GM23248 (cell line): ENCODE measurements at regions not wholly inside any gene's neighbourhood (a gene's known extent, or its start where the extent isn't known, plus 50 kb on each side); places are given as distances from the start of the nearest gene placed in this dataset.

ENCODE experiments used
- DNase-seq: peaks from one replicate; pipeline ENCODE4 v3.0.0-alpha.2; 2015
- H2AFZ ChIP-seq: fragments of 200-600 bp; sonication (generic); 2 replicates; pipeline ENCODE4 v1.6.1; 2016; ENCODE audit warnings: antibody characterized with exemption
- H3F3A ChIP-seq: fragments of 200-600 bp; sonication (generic); 2 replicates; pipeline ENCODE4 v1.6.1; 2016; ENCODE audit warnings: mild to moderate bottlenecking, antibody characterized with exemption, mixed run types; ENCODE audit not compliant: insufficient read depth
- H3K27ac ChIP-seq: fragments of 200-600 bp; sonication (generic); 2 replicates; pipeline ENCODE4 v1.5.1; 2016; ENCODE audit warnings: mild to moderate bottlenecking
- H3K27me3 ChIP-seq: fragments of 200-600 bp; sonication (generic); replicated peaks from 2 replicates; pipeline ENCODE4 v1.6.1; 2016; ENCODE audit warnings: mild to moderate bottlenecking; ENCODE audit not compliant: insufficient read depth
- H3K36me3 ChIP-seq: fragments of 200-600 bp; sonication (generic); 2 replicates; pipeline ENCODE4 v1.6.1; 2016; ENCODE audit warnings: low read depth, mild to moderate bottlenecking
- H3K4me1 ChIP-seq: fragments of 200-600 bp; sonication (generic); 2 replicates; pipeline ENCODE4 v1.6.1; 2016; ENCODE audit warnings: mild to moderate bottlenecking; ENCODE audit not compliant: insufficient read depth
- H3K4me2 ChIP-seq: fragments of 200-600 bp; sonication (generic); one replicate; pipeline ENCODE4 v1.6.1; 2016; ENCODE audit warnings: mild to moderate bottlenecking; ENCODE audit not compliant: unreplicated experiment
- H3K4me3 ChIP-seq: fragments of 200-600 bp; sonication (generic); 2 replicates; pipeline ENCODE4 v1.5.1; 2016; ENCODE audit warnings: mild to moderate bottlenecking
- H3K79me2 ChIP-seq: fragments of 200-600 bp; sonication (generic); 2 replicates; pipeline ENCODE4 v1.6.1; 2016; ENCODE audit warnings: mild to moderate bottlenecking; ENCODE audit not compliant: insufficient read depth
- H3K9ac ChIP-seq: fragments of 200-600 bp; sonication (generic); 2 replicates; pipeline ENCODE4 v1.6.1; 2016; ENCODE audit warnings: mild to moderate bottlenecking
- H3K9me2 ChIP-seq: fragments of 200-600 bp; sonication (generic); 2 replicates; pipeline ENCODE4 v1.6.1; 2016; ENCODE audit warnings: mixed run types, mild to moderate bottlenecking, moderate library complexity; ENCODE audit not compliant: insufficient read depth
- H3K9me3 ChIP-seq: fragments of 200-600 bp; sonication (generic); one replicate; pipeline ENCODE4 v1.6.1; 2017; ENCODE audit warnings: low read depth
- H4K20me1 ChIP-seq: fragments of 200-600 bp; sonication (generic); 2 replicates; pipeline ENCODE4 v1.6.0; 2016; ENCODE audit not compliant: insufficient read depth
- EZH2 ChIP-seq: fragments of 200-600 bp; sonication (generic); IDR thresholded peaks from 2 replicates; pipeline ENCODE4 v1.6.1; 2018; ENCODE audit warnings: antibody characterized with exemption, mild to moderate bottlenecking; ENCODE audit not compliant: insufficient read depth, poor library complexity, severe bottlenecking
- EZH2phosphoT487 ChIP-seq: fragments of 200-600 bp; sonication (generic); IDR thresholded peaks from 2 replicates; pipeline ENCODE4 v1.6.1; 2018; ENCODE audit warnings: antibody characterized with exemption, moderate library complexity, mild to moderate bottlenecking, low read depth; ENCODE audit not compliant: insufficient read depth
- WGBS, 2 experiments: methylation state at CpG; one replicate each; pipeline ENCODE4 v1.1.6; 2015 to 2017; ENCODE audit warnings: low lambda C conversion rate in 2 of 2, low coverage in 1 of 2; ENCODE audit errors: missing lambda C conversion rate in 2 of 2; 5-methylcytosine and 5-hydroxymethylcytosine counted together
- in situ Hi-C: fragments of 300-500 bp; cut with MboI; formaldehyde crosslinking; loops from 2 replicates; pipeline ENCODE4 v1.15.0; 2020

- H3K36me3 ChIP-seq = no peaks in the 10 kb centered on the region
- in situ Hi-C loops = no loop called here
- H3K4me1 ChIP-seq = peaks cover 46% of the 10 kb centered on the region
- no peaks in the 10 kb centered on the region for H3K79me2 ChIP-seq
- no peak for TF ChIP-seq EZH2
- no peak for TF ChIP-seq EZH2phosphoT487
- H3K9me3 ChIP-seq = no peaks in the 10 kb centered on the region
- WGBS, 2 experiments = 69 to 74% methylated on average over 9 of the region's 9 CpGs
- no peak overlapping the region for H3K4me3 ChIP-seq
- H3K9me2 ChIP-seq = no peaks in the 10 kb centered on the region
- no peak overlapping the region for H3K4me2 ChIP-seq
- H3K27me3 ChIP-seq = no peaks in the 10 kb centered on the region
- H3F3A ChIP-seq = peaks cover 34% of the 10 kb centered on the region
- H2AFZ ChIP-seq = no peak overlapping the region
- no peak overlapping the region for H3K9ac ChIP-seq
- peak; percentile 23 for DNase-seq
- H4K20me1 ChIP-seq = no peaks in the 10 kb centered on the region
- H3K27ac ChIP-seq = no peak overlapping the region
These were observed 217.0 kb downstream of the PDCD6IP start for GRCh38 chr3:34015204-34016142.

GRCh38 chr3:34016925-34017587 is 218.6 kb downstream of the PDCD6IP start:
- DNase-seq = no peak
- Histone ChIP-seq H4K20me1 (no peaks in the 10 kb centered on the region), H3K27me3 (no peaks in the 10 kb centered on the region), H3F3A (peaks cover 19% of the 10 kb centered on the region), H3K4me1 (peaks cover 32% of the 10 kb centered on the region), H3K9me2 (no peaks in the 10 kb centered on the region), H3K79me2 (no peaks in the 10 kb centered on the region), H3K36me3 (no peaks in the 10 kb centered on the region), H3K9me3 (no peaks in the 10 kb centered on the region), H3K4me2 (no peak overlapping the region), H3K27ac (no peak overlapping the region), H3K4me3 (no peak overlapping the region), H3K9ac (no peak overlapping the region), H2AFZ (no peak overlapping the region)
- 42 to 48% methylated on average over 6 of the region's 6 CpGs for WGBS, 2 experiments
- TF ChIP-seq EZH2phosphoT487 = no peak
- no peak for TF ChIP-seq EZH2
- in situ Hi-C loops = no loop called here

DNA sequence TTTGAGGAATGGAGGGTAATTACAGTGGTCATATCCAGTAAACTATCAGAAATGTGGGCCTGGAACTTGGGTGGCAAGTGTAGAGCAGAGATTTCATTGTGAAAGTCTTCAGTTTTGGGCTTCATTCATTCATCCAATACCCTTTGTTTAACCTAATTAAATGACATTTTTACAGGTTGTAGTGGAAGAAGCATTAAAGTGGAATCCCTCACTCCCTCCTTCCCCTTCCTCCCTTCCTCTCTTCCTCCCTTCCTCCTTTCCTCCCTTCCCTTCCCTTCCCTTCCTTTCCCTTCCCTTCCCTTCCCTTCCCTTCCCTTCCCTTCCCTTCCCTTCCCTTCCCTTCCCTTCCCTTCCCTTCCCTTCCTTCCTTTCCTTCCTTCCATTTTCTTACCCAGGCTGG is 219.3 kb downstream of the PDCD6IP start:
- Histone ChIP-seq H3K27me3 (no peaks in the 10 kb centered on the region), H3K9me3 (no peaks in the 10 kb centered on the region), H3K27ac (no peak overlapping the region), H3K79me2 (no peaks in the 10 kb centered on the region), H3K9me2 (no peaks in the 10 kb centered on the region), H4K20me1 (no peaks in the 10 kb centered on the region), H3K36me3 (no peaks in the 10 kb centered on the region), H2AFZ (no peak overlapping the region), H3K4me2 (no peak overlapping the region), H3K4me1 (peaks cover 27% of the 10 kb centered on the region), H3K9ac (no peak overlapping the region), H3K4me3 (no peak overlapping the region), H3F3A (peaks cover 15% of the 10 kb centered on the region)
- no peak for TF ChIP-seq EZH2
- no peak for TF ChIP-seq EZH2phosphoT487
- in situ Hi-C loops = no loop called here
- DNase-seq = no peak

- 65 to 70% methylated on average over 2 of the region's 2 CpGs for WGBS, 2 experiments
- Histone ChIP-seq H3K27me3 (no peaks in the 10 kb centered on the region), H3K4me2 (no peak overlapping the region), H3K4me3 (no peak overlapping the region), H3K27ac (no peak overlapping the region), H3K9ac (no peak overlapping the region), H3F3A (peaks cover 1% of the 10 kb centered on the region; the same call in 1 of the 2 replicates), H2AFZ (no peak overlapping the region), H3K4me1 (peaks cover 13% of the 10 kb centered on the region), H4K20me1 (no peaks in the 10 kb centered on the region), H3K9me3 (no peaks in the 10 kb centered on the region), H3K9me2 (no peaks in the 10 kb centered on the region), H3K36me3 (no peaks in the 10 kb centered on the region), H3K79me2 (no peaks in the 10 kb centered on the region)
- no peak for DNase-seq
- TF ChIP-seq EZH2 = no peak
- no peak for TF ChIP-seq EZH2phosphoT487
- in situ Hi-C loops = no loop called here
These were observed 220.7 kb downstream of the PDCD6IP start for GRCh38 chr3:34019158-34019557.
